HG02623 (cell line): ENCODE measurements at regions not wholly inside any gene's neighbourhood (a gene's known extent, or its start where the extent isn't known, plus 50 kb on each side); places are given as distances from the start of the nearest gene placed in this dataset.
"Not testable (repeated sequence)": the region's sequence is repeated elsewhere in the genome, so short reads cannot be mapped to it uniquely, and the experiment has no call there.

Source experiments
- ATAC-seq: cut with Tn5 transposase; IDR thresholded peaks from one replicate; pipeline ENCODE4 v1.9.1; 2021; ENCODE audit warnings: moderate library complexity; ENCODE audit not compliant: unreplicated experiment

DNA sequence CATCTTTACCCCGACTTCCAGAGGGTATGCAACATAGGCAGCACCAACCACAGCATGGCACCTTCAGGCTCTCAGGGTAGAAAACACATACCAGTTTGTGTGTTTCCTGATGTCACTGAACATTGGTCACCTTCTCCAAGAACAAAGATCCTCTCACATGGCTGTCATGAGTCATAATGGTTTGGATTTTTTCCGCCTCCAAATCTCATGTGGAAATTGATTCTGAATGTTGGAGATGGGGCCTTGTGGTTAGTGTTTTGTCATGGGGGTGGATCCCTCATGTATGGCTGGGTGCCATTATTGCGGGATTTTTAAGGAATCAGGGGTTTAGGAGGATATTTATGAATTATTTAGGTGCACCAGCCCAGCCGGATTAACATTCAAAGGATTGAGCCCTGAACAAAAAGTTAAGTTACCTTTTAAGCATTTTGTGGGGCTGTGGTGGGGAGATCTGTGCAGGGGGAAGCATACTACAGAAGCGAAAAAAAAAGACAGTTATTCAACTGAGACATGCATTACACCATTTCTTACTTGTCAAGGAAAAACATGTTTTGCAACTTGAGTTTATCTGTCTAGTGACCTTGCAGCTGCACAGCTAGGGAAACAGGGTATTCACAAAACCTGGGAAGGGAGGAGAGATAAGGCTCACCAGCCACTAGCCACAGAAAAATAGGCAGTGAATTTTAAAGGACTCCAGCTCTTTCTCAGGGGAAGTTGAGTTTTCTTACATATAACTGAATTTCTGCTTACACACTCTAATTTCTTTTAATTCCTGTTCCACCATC is 774.1 kb upstream of the AUTS2 start:
- no peak for ATAC-seq

DNA sequence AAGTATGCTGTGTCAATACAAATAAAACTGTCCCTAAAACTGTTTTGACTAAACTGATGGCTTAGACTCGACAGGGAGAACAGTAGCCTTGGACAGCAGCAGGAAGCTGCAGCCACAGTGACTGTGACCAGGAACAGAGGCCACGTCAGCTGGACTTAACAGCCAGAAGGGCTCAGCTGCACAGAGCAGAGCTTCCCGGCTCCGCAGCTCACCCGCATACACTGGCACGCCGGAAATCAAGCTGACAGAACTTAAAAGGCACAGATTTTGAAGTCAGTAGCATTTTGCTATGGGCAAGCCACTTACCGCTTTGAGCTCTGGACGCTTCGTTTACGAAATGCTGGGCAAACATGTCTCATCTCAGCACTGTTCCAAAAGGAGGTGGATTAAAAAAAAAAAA is 769.7 kb upstream of the AUTS2 start:
- no peak for ATAC-seq

DNA sequence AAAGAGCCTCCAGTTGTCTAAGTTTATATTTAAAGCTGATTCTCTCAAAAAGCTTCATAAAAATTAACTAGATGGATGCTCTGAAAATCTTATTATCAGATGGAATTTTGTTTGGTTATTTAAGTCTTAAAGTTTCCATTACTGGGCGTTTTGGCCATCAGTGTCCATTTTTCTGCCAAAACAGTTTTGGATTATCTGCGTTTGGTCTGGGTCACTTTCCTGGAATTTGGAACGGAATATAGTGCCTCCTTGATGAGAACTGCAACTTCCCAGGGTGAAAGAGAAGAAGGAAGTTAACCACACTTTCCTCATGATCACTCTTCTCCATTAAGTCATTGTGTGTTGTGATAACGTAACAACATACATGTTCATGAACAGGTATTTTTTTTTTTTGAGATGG is 764.9 kb upstream of the AUTS2 start:
- ATAC-seq, result no peak

DNA sequence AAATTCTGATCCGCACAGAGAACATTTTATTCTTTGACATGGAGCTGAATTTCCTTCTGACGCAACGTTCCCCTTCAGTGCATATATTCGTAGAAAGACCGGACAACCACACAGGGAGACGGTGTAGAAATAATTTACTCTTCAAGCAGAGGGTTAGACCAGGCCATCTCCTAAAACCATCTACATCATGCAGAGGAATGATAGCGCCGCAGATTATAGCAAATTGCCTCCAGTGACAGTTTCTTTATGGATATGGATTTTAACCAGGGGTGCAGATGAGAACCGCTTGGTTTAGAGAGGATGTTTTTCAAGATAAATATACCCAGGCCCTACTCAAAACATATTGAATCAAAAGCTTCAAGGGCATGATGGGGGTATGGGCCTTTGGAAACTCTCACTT is 759.3 kb upstream of the AUTS2 start:
- ATAC-seq, result no peak

DNA sequence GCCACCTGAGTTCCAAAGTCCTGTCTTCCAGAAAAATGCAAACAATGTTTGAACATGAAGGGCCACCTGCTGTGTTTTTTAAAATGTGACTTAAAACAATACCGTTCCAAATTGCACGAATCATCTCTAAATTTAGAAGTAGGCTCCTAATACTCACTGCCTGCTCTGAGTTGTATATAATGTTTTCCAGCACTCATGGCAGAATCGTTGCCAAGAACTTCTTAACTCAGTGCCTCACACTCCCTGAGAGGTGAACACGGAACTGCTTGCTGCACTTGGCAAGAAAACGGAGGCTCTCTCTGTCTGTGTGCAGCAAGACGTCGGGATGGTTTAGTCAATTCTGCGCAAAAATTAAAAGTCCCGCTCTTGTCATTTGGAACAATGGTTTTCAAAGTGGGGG is 757.3 kb upstream of the AUTS2 start:
- no peak for ATAC-seq

DNA sequence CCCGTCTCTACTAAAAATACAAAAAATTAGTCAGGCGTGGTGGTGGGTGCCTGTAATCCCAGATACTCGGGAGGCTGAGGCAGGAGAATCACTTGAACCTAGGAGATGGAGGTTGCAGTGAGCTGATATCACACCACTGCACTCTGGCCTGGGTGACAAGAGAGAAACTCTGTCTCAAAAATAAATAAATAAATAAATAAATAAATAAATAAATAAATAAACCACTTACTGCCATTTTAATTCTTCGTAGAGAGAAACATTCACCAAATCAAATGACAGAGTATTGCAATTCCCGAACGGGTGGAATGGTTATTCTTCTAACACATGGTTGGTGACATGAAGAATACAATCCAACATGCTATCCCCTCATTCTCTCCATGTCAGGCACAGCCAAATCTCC is 754.3 kb upstream of the AUTS2 start:
- ATAC-seq, result not testable (repeated sequence)

DNA sequence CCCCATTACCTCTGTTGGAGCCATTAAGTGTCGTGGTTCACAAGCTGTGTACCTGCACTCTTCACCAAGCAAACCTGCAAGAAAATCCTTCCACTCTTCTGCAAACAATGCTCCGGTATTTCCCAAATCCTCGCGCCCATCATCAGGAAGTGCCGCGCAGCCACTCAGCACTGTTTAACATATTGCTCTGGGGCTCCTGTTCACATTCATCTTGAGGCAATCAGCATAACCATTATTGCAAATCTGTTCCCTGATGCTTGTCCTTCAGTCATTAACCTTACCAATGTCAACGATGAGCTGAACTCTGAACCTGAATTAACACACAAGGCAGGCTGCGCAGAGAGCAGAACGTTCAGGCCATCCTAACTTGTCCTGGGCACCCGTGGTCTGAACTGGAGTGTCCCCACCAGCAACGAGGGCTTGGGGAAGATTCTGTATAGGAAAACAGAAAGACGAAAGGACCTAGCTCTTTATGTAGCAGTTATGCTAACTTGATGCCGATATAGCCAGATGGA is 751.4 kb upstream of the AUTS2 start:
- no peak for ATAC-seq

DNA sequence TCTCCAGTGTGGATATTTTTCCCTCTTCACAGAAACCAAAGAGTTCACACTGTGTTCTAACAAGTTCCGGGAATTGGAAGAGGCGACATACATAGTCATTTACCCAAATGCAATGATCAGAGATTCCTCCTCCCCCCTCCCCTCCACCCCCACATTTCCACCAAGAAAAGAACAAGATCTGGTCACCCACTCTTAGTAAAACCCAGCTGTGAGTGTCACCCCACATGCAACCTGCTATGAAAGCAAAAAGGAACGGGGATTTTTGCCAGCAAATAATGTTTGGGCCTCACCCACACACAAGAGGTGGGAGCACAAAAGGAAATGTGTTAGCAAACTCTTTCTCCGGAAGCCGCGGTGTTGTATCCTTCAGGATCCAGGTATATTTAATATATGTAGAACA is 745.0 kb upstream of the AUTS2 start:
- no peak for ATAC-seq

DNA sequence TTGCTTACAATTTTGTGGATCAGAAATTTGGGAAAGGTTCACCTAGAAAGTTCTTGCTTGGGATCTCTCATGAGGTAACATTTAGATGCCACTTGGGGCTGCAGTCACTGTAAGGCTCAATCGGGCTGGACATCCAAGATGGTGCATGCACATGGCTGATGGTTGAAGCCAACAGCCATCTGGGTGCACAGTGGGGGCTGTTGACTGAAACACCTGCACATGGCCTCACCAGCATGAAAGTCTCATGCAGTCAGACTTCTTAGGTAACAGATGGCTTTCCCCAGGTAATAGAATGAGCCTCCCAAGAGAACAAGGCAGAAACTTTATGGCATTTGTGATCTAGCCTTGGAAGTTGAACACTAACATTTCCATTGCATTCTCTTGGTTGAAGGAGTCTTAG is 740.7 kb upstream of the AUTS2 start:
- ATAC-seq, result no peak

DNA sequence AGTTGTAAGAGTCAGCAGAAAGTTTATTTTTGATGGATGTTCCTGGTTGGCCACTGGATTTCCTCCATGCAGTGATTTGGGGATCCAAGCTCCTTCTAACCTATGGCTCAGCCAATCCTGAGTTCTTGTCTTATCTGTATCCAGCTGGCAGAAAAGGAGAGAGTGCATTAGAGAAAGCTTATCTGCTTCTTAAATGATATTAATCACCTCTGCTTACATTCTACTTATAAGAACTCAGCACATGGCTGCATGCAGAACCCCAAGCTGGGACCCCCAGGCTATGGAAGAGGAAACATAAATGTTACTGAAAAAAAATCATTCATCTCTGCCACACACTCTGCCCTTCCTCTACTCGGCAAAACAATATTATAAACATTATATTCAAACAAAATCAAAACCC is 739.8 kb upstream of the AUTS2 start:
- no peak for ATAC-seq

DNA sequence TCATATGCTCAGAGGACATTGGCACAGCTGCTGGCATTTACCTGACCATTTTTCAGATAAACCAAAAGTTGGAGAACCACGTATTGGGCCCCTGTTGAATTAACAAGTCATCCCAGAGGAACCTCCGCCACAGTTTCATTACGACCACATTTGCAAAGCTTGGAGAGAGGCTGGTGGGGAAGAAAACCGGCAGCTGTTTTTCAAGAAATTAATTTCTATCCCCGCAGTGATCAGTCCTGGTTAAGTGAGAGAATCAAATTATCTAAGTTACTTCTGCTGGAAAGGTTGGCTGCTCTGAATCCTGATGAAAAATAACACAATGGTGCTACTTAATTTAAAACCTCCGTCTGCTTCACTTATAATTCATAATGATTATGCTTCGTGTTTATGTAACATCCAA is 737.1 kb upstream of the AUTS2 start:
- no peak for ATAC-seq

DNA sequence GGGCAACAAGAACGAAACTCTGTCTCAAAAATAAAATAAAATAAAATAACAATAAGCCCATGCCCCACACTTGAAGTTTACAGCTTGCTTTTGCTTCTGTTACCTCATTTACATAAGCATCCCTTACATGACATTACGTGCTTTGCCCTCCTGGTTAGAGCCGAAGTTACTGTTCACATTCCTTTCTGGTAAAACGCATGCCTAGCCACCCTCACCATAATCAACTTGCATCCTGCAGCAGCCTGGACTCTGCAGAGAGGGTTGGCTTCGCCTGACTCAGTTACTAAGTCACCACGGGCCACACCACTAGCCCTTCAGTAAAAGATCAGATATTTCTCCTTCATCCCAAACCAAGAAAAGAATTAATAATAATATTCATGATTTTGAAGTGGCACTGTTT is 736.0 kb upstream of the AUTS2 start:
- ATAC-seq, result no peak

DNA sequence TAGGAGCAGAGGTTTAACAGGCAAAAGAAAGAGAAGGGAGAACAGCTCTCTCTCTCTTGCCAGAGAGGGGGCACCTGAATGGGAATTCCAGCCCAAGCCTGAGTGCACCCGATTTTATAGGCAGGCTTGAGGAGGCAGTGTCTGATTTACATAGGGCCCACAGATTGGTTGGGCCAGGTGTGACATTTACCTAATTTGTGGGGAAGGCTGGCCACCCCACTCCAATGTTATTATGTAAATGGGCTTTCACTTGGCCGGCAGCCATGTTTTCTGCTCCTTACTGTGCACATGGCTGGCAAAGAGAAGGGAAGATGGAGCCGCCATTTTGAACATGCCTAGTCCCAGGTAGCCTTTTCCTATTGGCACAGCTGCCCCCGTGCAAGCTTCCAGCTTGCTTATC is 735.5 kb upstream of the AUTS2 start:
- ATAC-seq, result no peak

DNA sequence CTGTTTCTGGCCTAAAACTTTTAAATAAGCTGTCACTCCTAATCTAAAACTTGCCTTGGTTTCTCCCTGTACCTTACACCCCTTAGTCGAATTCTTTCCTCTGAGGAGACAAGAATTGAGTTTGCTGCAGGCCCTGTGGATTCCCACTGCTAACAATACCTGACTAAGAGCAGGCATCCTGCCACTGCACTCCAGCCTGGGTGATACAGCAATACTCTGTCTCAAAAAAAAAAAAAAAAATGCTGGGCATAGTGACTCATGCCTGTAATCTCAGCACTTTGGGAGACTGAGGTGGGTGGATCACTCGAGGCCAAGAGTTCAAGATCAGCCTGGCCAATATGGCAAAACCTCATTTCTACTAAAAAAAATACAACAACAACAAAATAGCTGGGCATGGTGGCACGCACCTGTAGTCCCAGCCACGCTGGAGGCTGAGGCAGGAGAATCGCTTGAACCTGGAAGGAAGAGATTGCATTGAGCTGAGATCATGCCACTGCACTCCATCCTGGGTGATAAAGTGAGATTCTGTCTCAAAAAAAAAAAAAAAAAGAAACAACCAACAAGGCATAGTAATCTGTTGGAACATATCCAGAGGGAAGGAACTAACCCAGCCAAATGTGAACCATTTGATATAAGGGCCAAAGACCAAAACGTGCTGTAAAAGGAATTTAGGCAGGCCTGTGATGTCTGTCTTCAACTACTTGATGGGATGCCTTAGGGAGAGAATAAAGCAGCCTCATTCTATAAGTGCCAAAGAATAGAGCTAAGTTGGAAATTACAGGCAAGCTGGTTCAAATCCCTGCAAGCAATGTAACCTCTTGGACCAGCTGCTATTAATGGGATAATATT is 732.7 kb upstream of the AUTS2 start:
- no peak for ATAC-seq

DNA sequence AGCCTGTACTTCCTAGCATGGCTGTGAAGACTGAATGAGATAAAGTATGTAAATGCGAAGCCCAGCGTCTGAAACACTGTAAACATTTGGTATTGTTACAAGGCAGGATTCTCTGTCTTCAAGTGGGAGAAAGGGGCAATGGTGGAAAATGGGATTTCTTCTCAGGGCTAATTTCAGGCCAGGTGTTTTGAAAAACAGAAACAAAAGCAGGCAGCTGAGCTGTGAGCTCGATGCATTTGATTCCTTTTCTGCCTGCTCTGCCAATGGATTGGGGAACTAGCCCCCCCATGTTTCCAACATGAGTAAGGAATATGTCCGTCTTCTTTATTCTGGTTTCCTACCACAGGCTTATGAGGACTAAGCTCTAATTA is 732.1 kb upstream of the AUTS2 start:
- no peak for ATAC-seq

DNA sequence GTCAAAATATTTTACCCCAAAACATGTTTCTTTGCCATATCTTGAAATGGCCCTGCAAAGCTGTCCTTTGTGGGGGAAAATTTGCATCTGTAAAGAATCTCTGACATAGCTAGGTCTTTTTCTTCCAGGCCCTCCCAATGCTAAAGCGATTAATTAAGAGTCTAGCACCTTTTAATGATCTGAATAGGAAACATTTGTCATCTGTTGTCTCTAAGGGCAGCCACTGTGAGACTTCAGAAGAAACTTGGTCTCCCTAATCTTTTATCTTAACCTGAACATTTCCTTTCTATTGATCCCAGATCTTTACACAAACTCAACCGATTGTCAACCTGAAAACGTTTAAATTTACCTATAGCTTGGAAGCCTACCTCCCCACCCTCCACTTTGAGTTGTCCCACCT is 731.6 kb upstream of the AUTS2 start:
- ATAC-seq, result not testable (repeated sequence)

DNA sequence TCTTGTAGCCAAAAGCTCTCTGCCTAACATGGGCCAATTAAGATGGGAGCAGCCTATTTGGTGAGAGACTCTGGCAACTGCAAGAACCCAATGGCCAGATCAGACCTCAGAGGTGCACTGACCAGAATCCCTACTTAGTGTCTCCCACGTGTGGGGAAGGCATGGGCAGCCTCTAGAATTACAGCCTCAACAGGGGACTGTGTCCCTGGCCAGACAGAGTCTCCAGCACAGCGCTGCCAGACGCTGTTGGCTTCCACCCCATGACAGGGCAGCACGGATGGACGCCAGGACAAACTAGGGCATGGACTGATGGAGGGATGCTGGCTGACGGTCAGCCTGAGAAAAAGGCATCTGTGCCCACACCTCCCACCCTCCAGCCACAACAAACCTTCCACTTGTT is 729.3 kb upstream of the AUTS2 start:
- no peak for ATAC-seq

DNA sequence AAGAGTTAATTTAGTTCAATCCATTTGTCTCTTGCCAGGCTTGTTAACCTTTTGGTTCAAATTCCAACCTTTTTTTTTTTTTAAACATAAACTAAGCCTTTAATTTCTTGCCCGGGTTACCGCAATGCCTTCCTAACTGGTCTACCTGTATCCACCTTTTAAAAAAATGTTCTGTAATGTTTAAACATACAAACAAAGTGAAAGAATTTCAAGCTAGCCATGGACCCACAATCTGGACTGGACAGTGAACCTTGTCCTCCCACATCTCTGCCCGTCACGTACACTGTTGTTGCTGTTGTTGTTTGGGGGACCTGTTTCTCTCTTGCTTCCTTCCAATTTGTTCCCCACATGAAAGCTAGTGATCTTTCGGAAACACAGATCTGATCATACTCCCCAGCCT is 724.7 kb upstream of the AUTS2 start:
- no peak for ATAC-seq

DNA sequence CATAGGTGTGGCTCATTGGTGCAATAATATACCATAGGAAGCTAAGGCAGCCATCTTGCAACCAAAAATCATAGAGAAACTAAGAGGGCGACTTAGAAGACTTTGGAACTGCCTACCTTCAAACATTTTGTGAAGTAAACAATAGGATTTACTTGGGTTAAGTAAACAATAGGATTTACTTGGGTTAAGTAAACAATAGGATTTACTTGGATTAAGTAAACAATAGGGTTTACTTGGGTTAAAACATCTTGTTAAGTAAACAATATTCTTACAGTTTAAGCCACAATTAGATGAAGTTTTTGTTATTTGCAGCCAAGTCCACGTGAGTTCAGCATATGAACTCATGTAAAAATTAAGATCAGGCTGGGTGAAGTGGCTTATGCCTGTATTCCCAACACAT is 722.4 kb upstream of the AUTS2 start:
- no peak for ATAC-seq

DNA sequence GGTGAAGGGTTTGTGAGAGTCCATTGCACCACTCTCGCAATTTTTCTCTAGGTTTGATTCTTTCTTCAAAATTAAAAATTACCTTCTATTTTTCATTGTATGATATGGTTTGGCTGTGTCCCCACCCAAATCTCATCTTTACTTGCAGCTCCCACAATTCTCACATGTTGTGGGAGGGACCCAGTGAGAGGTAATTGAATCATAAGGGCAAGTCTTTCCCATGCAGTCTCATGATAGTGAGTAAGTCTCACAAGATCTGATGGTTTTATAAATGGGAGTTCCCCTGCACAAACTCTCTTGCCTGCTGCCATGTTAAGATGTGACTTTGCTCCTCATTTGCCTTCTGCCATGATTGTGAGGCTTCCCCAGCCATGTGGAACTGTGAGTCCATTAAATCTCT is 711.2 kb upstream of the AUTS2 start:
- not testable (repeated sequence) for ATAC-seq

DNA sequence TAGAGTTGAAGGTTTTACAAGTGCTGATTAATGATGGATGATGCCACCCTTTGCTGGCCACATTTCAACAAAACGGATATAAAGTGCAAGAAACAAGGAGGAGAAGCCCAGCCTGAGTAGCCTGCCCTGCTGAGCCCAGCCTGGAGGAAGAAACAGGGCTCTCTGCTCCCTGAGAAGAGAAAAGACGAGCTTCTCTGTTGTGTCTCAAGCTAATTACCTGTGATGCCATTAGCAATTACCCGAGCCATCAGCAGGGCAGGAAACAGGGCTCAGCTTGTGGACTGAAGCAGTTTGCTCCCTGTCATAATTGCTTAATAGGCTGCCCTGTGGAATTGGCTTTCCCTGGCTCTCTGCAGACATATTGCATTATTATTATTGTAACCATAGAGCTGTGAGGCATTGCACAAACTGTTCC is 709.3 kb upstream of the AUTS2 start:
- ATAC-seq, result no peak

DNA sequence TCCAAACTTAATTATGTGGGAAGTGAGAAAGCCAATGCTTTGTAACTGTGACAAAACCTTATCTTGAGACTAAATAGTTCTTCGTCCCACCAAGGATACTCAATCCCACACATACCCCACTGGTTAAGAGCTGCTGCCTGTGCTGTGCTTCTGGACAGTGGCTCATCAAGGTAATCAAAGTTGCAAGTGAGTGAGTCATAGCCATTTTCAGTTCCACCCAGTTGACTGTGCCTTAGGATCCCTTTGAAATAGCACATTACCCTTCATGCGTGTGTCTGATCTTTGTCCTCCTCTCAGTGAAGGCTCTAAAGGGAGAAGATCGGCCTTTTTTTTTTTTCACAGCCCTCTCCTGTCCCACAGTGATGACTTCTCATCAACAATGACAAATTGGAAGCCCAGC is 706.0 kb upstream of the AUTS2 start:
- ATAC-seq, result no peak
